ENCODE measurements at regions not wholly inside any gene's neighbourhood (a gene's known extent, or its start where the extent isn't known, plus 50 kb on each side); places are given as distances from the start of the nearest gene placed in this dataset.

GRCh38 chrX:147351644-147352043, 537.1 kb upstream of the CXorf51A start:
- ChIA-PET CTCF (ENCODE audit: partially characterized antibody) (no interaction called here), POLR2A (ENCODE audit: partially characterized antibody) (no interaction called here)
- no peak overlapping the region for H3K18ac ChIP-seq (ENCODE audit: extremely low read depth, low read length)
- H3K4me2 ChIP-seq (ENCODE audit: insufficient read depth in 1 of 2, low read depth in 2 of 2, low read length in 2 of 2) = no peak overlapping the region
- FAIRE-seq (no peak), DNase-seq (ENCODE audit: low read depth in 1 of 2, low spot score in 2 of 2) (no peak)
- H3K27me3 ChIP-seq (replicated peaks in 1 of 4; ENCODE audit: control insufficient read depth in 3 of 4, extremely low read depth in 1 of 4, insufficient read depth in 3 of 4, low read length in 3 of 4) = no peaks in the 10 kb centered on the region
- H4K20me1 ChIP-seq (replicated peaks in 1 of 2; ENCODE audit: control insufficient read depth in 1 of 2, insufficient read depth in 2 of 2, low read length in 2 of 2) = no peaks in the 10 kb centered on the region
- TF ChIP-seq E2F6 (IDR thresholded peaks at IDR 0.05) = no peak
- TF ChIP-seq CREB1 (IDR thresholded peaks at IDR 0.05) = no peak
- no peak overlapping the region for H2BK120ac ChIP-seq (replicated peaks; ENCODE audit: low read depth, low read length)
- H3K56ac ChIP-seq (replicated peaks; ENCODE audit: insufficient read length, low read depth, low read length) = no peak overlapping the region
- H3K14ac ChIP-seq (ENCODE audit: insufficient read length) = no peak overlapping the region
- H2BK15ac ChIP-seq (ENCODE audit: low read length) = no peak overlapping the region
- H3K23ac ChIP-seq (ENCODE audit: insufficient read length) = no peak overlapping the region
- no peak overlapping the region for H2AFZ ChIP-seq (ENCODE audit: low read length)
- H2AK5ac ChIP-seq (ENCODE audit: low read depth, low read length) = no peak overlapping the region
- H3K36me3 ChIP-seq (ENCODE audit: control insufficient read depth in 2 of 4, insufficient read depth in 4 of 4, low read length in 3 of 4) = no peaks in the 10 kb centered on the region
- no peaks in the 10 kb centered on the region for H3K23me2 ChIP-seq (ENCODE audit: low read depth, low read length)
- H3K79me2 ChIP-seq (ENCODE audit: control insufficient read depth in 1 of 2, insufficient read depth in 2 of 2, low read length in 2 of 2) = no peaks in the 10 kb centered on the region
- no peak overlapping the region for H4K91ac ChIP-seq (replicated peaks; ENCODE audit: insufficient read length, low read length)
- 97% methylated on average over 3 of the region's 3 CpGs; no CpG with 5 or more reads in 1 of the 2 experiments for WGBS, 2 experiments (ENCODE audit: extremely low coverage in 1 of 2, insufficient coverage in 1 of 2, insufficient read length in 1 of 2, insufficient replicate concordance in 2 of 2, low coverage in 1 of 2, low lambda C conversion rate in 2 of 2, missing lambda C conversion rate in 1 of 2)
- H2BK20ac ChIP-seq (ENCODE audit: low read length) = no peak overlapping the region
- no peak overlapping the region for H3K27ac ChIP-seq (ENCODE audit: low read depth, low read length)
- H3K4me3 ChIP-seq (ENCODE audit: extremely low read depth in 1 of 4, insufficient read depth in 2 of 4, low read depth in 3 of 4, low read length in 4 of 4) = no peak overlapping the region
- no peak overlapping the region for H2BK5ac ChIP-seq (ENCODE audit: low read depth, low read length)
- no peak overlapping the region for H2BK12ac ChIP-seq (ENCODE audit: low read depth, low read length)
- H3K4ac ChIP-seq (replicated peaks; ENCODE audit: insufficient read length, low read depth, low read length) = no peak overlapping the region
- no peak overlapping the region for H4K8ac ChIP-seq (ENCODE audit: extremely low read depth, insufficient read depth, low read length)
- H3K9me3 ChIP-seq (ENCODE audit: insufficient read depth in 2 of 2, low read depth in 1 of 2, low read length in 1 of 2) = no peaks in the 10 kb centered on the region
- H3K4me1 ChIP-seq (replicated peaks in 1 of 4; ENCODE audit: control insufficient read depth in 3 of 4, insufficient read depth in 4 of 4, low read length in 3 of 4) = no peaks in the 10 kb centered on the region
- no peaks in the 10 kb centered on the region for H3K79me1 ChIP-seq (ENCODE audit: low read depth, low read length)
- H3K9ac ChIP-seq (replicated peaks in 1 of 4; ENCODE audit: extremely low read depth in 1 of 4, low read depth in 3 of 4, low read length in 3 of 4) = no peak overlapping the region
- H4K5ac ChIP-seq (ENCODE audit: insufficient read length, low read depth, low read length) = no peak overlapping the region

All from H1 (cell line).